ENCODE measurements at regions not wholly inside any gene's neighbourhood (a gene's known extent, or its start where the extent isn't known, plus 50 kb on each side); places are given as distances from the start of the nearest gene placed in this dataset.
A peak's percentile ranks its signal among the peaks of the same experiment; 100 is the strongest.

GRCh38 chr7:155181768-155182167 lies 111.6 kb downstream of the HTR5A start:
- no peak for DNase-seq (ENCODE audit: low read depth)

- no peak for DNase-seq (ENCODE audit: low read depth)
Observed at GRCh38 chr7:155182406-155182970, 112.4 kb downstream of the HTR5A start.

DNA sequence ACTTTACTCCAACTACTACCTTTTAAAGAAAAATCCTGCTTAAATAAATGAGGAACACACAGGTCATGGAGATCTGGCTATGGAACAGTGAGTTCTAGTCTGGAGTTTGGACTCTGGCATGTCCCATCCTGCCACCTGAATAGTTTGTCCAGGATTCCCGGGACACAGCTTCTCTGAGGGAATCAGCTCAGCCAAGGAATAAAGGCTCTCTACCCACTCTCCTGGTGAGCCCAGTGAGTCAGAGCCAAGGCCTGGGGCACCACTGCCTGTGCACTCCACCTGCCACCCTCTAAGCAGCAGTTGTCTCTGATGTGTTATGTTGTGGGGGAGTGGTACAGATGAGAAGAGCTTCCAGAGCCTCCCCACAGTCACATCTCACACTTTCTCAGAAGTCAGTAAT lies 113.5 kb downstream of the HTR5A start:
- DNase-seq (ENCODE audit: low read depth) = no peak

DNA sequence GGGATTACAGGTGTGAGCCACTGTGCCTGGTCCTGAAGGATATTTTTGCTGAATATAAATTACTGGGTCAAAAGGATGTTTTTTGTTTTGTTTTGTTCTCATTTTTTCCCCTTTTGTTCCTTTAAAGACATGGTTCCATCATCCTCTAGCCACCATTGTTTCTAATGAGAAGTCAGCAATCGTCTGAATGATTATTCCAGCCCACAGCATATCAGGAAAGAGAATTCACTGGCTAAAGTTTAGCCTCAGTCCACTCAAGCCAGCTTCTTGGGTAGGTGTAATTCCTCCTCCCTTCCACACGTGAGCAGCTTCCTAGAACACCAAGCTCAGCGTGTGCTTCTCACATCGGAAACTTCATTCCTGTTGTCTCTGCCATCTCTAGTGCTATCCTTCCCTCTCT lies 112.8 kb upstream of the INSIG1 start:
- no peak for DNase-seq (ENCODE audit: low read depth)

- no peak for DNase-seq (ENCODE audit: low read depth)
Observed at GRCh38 chr7:155187061-155187785, 110.5 kb upstream of the INSIG1 start.

DNA sequence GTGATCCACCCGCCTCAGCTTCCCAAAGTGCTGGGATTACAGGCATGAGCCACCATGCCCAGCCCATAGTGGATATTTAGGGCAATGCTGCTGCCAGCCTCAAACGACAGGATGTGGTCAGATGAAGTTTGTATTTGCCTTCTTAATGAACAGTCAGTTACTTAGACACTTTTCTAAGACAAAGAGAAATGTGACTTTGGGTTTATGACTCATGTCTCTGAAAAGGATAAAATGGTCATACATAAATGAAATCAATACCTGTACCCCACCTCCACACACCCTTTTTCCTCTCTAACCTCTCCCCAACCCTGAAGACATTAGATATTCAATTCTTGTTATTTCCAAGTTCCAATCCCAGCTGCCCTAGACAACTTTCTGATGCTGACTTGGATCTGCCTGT lies 109.3 kb upstream of the INSIG1 start:
- DNase-seq (ENCODE audit: low read depth) = no peak

DNA sequence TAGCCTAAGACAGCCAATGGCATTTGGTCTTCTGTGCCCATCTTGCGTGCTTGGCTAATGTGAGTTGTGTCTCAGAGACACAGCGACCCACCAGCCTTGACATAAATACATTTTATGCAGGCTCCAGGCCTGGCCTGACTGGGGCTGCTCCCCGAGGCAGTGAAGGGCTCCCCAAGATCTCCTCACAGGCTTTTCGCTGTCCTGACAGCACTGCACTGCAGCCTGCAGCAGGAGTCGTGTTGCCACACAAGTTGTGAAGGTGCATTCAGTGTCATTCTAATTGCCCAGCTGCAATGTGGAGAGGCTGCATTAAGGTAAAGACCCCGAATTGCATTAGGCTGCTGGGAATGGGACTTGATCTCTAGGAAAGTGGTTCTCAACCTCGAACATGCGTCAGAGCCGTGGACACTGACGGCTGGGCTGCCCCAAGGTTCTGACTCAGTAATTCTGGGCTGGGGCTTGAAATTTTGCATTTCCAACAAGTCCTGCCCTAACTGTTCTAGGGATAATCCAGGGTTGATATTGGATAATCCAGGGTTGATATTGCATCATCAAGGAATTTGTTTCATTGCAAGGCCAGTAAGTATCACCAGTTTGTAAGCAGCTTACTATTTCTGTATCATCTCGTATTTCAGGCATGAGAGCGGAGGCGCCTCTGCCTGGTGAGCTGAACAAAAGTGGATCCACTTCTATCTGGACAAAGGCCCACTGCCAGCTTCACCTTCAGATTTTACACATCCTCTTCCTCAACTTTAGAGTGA lies 108.7 kb upstream of the INSIG1 start:
- DNase-seq (ENCODE audit: low read depth) = no peak

GRCh38 chr7:155189590-155189989 lies 108.1 kb upstream of the INSIG1 start:
- no peak for DNase-seq (ENCODE audit: low read depth)

DNA sequence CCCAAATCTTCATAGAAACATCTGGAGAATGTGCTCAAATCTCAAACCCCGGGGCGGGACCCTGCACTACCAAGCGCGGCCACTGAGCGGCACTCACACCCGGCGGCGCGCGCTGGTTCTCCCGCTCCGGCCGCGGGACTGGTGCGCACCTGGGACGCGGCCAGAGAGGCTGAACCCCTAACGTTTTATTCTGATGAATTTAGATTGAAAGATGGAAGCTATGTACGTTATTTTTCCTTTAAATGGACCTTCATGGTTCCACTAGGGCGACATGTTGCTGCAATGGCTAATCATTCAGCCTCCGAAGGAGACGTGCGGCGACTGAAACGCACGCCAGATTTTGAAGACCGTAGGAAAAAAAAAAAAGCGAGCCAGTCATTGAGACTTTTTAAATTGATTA lies 107.0 kb upstream of the INSIG1 start:
- DNase-seq (ENCODE audit: low read depth) = peak; percentile 37

DNA sequence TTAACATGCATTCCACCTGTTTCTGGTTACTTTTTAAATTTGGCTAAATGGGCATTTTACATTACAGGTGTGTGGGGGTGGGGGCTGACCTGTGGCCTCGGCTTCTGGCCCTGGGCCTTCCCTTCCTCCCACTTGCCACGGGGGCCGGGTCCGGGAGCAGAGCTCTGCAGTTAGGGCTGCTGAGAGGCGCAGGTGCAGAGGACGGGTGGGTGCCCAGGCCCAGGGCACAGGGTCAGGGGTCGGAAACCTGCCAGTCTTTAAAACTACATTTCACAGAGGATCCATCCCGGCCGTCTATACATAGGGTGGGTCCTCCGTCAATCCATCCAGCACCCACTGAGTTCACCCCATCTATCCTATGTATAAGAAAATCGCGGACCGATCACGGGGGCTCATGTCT lies 106.5 kb upstream of the INSIG1 start:
- no peak for DNase-seq (ENCODE audit: low read depth)

DNA sequence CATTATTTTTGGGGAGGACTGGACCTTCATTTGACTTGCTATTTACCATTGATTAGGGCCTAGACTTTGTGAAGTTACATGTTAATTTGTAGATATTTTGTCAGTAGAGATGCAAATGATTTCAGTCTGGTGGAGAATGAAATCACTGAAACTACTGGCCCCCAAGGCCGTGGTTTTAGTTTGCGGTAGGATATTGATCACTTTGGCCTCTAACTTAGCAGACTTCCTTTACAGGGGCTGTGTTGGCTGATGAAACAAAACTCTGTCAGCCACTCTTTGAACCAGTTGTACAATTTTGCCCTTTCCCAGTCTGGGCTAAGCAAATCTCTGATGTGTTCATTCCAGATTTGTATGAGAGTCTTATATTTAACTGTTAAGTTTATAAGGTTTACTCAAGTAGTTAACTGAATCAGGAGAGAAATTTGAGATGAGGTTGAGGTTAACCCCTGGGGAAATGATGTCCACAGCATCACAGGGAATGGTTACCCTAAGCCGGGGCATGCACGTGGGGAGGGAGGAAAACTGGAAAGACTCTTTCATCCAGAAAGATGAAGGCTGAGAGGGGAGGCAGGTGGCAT lies 105.7 kb upstream of the INSIG1 start:
- DNase-seq (ENCODE audit: low read depth) = no peak

GRCh38 chr7:155192961-155193640 lies 104.6 kb upstream of the INSIG1 start:
- no peak for DNase-seq (ENCODE audit: low read depth)

DNA sequence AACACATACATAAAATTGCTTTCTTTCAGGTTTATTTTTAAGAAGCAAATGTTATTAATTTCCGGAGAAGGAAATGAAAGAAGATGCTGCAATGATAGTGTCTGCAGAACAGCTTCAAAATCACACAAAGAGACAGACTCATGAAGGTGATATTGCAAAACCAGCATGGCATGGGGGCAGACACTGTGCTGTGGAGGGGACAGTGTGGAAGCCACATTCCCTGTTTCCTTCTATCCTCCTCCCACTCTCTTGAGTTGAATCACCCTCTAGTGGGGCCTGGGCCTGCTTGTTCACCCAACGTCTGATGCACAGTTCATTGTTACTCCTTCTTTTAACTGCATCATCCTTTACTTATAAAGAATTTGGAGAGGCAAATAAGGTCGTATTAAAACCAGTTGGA lies 104.0 kb upstream of the INSIG1 start:
- DNase-seq (ENCODE audit: low read depth) = no peak

DNA sequence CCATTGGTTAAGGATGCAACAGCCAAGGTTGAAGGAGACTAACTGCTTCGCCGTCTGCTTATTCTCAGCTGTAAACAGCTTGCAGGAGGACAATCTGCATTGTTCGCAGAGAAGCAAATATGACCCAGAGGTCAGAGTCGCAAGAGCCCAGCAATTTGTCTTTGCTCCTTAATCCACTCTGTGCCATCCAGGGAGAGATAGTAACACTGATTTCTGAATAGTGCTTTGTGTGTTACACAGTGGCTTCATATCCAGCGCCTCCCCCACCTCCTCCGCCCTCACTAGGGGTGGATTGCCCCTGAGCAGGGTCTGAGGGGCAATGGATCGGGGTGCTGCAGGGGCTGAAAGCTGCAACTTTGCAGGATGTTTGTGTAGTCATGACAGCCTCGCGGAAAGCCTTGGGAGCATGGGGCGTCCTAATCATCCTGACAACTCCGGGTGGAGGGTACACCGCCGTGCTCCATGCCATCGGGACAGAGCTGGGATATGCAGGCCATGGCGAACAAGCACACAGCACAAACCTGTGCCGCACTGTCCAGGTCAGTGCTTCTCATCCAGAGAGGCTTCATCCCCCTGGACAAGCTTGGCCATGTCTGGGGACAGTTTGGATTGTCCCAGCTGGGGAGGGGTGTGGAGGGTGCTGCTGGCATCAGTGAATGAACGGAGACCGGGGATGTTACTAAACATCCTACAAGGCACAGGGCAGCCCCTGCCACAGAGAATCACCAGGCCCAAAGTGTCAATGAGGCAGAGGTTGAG lies 103.1 kb upstream of the INSIG1 start:
- DNase-seq (ENCODE audit: low read depth) = no peak

GRCh38 chr7:155195939-155196523 lies 101.6 kb upstream of the INSIG1 start:
- DNase-seq (ENCODE audit: low read depth) = no peak

GRCh38 chr7:155198196-155198892 lies 99.3 kb upstream of the INSIG1 start:
- no peak for DNase-seq (ENCODE audit: low read depth)

GRCh38 chr7:155198901-155199845 lies 98.5 kb upstream of the INSIG1 start:
- no peak for DNase-seq (ENCODE audit: low read depth)

DNA sequence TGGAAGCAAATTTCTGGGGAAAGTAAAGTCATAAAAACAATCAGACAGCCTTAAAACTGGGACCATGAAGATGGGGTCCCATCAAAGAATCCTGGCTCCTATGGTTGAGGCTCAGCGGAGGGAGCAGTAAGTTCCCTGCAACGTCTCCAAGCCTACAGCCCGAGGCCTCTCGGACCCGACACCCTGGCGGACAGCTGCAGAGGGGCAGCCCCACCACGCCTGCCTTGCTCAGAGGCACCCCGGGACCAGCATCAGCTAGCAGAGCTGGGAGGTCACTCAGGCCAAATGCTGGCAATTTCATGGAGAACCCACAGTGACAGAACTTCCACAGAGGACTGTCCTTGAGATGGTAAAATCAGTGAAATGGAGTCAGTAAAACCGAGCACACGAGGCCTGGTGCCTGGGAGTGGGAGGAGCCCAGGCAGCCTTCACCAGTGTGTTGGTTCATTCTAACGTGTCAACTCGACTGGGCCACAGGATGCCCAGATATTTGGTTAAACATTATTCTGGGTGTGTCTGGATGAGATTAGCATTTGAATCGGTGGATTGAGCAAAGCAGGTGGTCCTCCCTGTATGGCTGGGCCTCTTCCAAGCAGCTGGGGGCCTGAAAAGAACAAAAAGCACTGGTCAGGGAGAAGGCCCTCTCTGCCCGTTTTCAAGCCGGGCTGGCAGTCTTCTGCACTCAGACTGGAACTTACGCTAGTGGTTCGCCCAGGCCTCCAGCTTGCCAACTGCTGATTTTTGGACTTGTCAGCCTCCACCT lies 96.2 kb upstream of the INSIG1 start:
- no peak for DNase-seq (ENCODE audit: low read depth)

All from activated T-helper 1 cell treated with Interleukin-2 at 50 U/mL for 16 hours (primary cell).